LHCN-M2 (cell line): ENCODE measurements at regions not wholly inside any gene's neighbourhood (a gene's known extent, or its start where the extent isn't known, plus 50 kb on each side); places are given as distances from the start of the nearest gene placed in this dataset.

Source experiments
- DNase-seq: peaks from one replicate; pipeline ENCODE4 v3.0.0-alpha.2; 2012; ENCODE audit warnings: low read depth

- DNase-seq: no peak
Observed at GRCh38 chr13:62613819-62614218, 1198.2 kb upstream of the PCDH20 start.

GRCh38 chr13:62611343-62611742 is 1195.7 kb upstream of the PCDH20 start:
- no peak for DNase-seq

GRCh38 chr13:62598708-62599107 is 1183.1 kb upstream of the PCDH20 start:
- no peak for DNase-seq

GRCh38 chr13:62595976-62596375 is 1180.3 kb upstream of the PCDH20 start:
- DNase-seq: no peak

- DNase-seq: no peak
Observed at GRCh38 chr13:62593804-62594203, 1178.2 kb upstream of the PCDH20 start.

- no peak for DNase-seq
Observed at GRCh38 chr13:62583466-62583865, 1167.8 kb upstream of the PCDH20 start.

GRCh38 chr13:62578402-62578801 is 1162.8 kb upstream of the PCDH20 start:
- DNase-seq: no peak

- no peak for DNase-seq
Observed at GRCh38 chr13:62564770-62565169, 1149.1 kb upstream of the PCDH20 start.

GRCh38 chr13:62563251-62563650 is 1147.6 kb upstream of the PCDH20 start:
- no peak for DNase-seq

- no peak for DNase-seq
Observed at GRCh38 chr13:62556978-62557377, 1141.3 kb upstream of the PCDH20 start.

- DNase-seq: no peak
Observed at GRCh38 chr13:62551588-62551987, 1135.9 kb upstream of the PCDH20 start.

GRCh38 chr13:62544928-62545327 is 1129.3 kb upstream of the PCDH20 start:
- no peak for DNase-seq

GRCh38 chr13:62537593-62537992 is 1121.9 kb upstream of the PCDH20 start:
- DNase-seq: no peak

GRCh38 chr13:62525652-62526051 is 1110.0 kb upstream of the PCDH20 start:
- no peak for DNase-seq

GRCh38 chr13:62524498-62524897 is 1108.8 kb upstream of the PCDH20 start:
- no peak for DNase-seq

GRCh38 chr13:62524061-62524460 is 1108.4 kb upstream of the PCDH20 start:
- DNase-seq: no peak

GRCh38 chr13:62512194-62513141 is 1096.8 kb upstream of the PCDH20 start:
- no peak for DNase-seq

- no peak for DNase-seq
Observed at GRCh38 chr13:62510906-62511655, 1095.4 kb upstream of the PCDH20 start.

GRCh38 chr13:62502588-62502987 is 1086.9 kb upstream of the PCDH20 start:
- no peak for DNase-seq

- no peak for DNase-seq
Observed at GRCh38 chr13:62489731-62490130, 1074.1 kb upstream of the PCDH20 start.

- DNase-seq: no peak
Observed at GRCh38 chr13:62483774-62484173, 1068.1 kb upstream of the PCDH20 start.

GRCh38 chr13:62482351-62482750 is 1066.7 kb upstream of the PCDH20 start:
- DNase-seq: no peak

- no peak for DNase-seq
Observed at GRCh38 chr13:62473944-62474237, 1058.2 kb upstream of the PCDH20 start.
